ENCODE measurements at regions not wholly inside any gene's neighbourhood (a gene's known extent, or its start where the extent isn't known, plus 50 kb on each side); places are given as distances from the start of the nearest gene placed in this dataset.

DNA sequence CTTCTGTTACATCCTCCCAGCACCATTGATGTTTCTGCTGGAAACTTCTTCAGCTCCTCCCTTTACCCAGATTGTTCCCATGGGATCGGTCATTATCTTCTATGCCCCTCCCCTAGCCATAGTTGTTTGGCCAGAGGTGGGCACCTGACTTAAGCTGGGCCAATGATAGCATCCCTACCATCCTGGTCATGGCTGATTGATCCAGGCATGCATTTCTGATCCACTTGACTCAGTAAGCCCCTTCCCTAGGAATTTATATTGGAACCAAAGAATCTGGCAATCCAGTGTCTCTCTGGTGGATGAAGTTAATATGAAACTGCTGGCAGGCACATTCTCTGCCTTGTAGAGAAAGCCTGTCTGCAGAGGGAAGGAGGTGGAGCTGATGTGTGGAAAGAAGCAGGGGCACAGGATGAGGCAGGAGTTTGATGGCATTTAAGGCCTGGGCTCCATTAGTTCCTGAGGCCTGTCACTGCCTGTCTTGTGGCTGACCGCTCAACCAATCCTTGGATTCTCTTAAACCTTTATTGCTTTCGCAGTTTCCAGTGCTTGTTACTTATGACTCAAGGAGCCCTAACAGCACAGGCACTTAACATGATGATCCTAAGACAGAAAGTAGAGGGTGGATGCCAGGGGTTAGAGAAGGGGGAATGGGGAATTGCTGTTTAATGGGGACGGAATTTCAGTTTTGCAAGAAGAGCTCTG lies 152.4 kb downstream of the ABCC12 start:
- no peak for DNase-seq

DNA sequence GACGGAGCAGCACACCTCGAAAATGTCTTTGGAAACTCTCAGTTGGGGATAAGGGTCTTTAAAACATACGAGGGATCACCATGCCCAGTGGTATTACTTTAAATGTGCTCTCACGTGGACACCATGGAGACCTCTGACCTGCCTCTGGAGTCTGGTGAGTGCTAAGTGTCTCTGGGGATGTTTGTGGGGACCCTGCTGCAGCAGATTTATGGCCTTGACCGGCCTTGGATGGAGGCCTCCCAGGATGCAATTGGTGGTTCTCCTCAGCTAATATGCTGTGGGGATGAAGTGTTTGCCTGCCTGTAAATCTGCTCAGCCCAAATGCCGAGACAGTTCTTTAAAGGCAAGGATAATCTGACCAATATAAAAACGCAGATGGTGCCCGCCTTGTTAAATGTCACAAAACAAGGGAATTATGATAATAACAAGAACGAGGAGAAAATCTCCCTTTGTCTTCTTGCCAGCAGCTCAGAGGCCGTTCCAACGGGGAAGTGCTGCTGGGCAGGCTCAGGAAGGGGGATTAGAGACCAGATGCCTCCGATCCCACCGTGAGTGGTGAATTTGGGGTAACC lies 154.4 kb downstream of the ABCC12 start:
- no peak for DNase-seq
- no peaks in the 10 kb centered on the region for H3K27me3 Mint-ChIP-seq (ENCODE audit: unreplicated experiment)
- peaks cover 2% of the 10 kb centered on the region for H3K36me3 Mint-ChIP-seq (ENCODE audit: unreplicated experiment)

More for the DNA sequence above, 152.4 kb downstream of the ABCC12 start:
- Mint-ChIP-seq H3K36me3 (ENCODE audit: unreplicated experiment) (peaks cover 4% of the 10 kb centered on the region), H3K27ac (ENCODE audit: unreplicated experiment) (no peak overlapping the region), H3K4me3 (ENCODE audit: unreplicated experiment) (no peak overlapping the region), H3K27me3 (ENCODE audit: unreplicated experiment) (no peaks in the 10 kb centered on the region), H3K4me1 (ENCODE audit: low read depth, unreplicated experiment) (no peaks in the 10 kb centered on the region), H3K9me3 (ENCODE audit: unreplicated experiment) (peaks cover 2% of the 10 kb centered on the region)
- TF ChIP-seq, protein P1, sequence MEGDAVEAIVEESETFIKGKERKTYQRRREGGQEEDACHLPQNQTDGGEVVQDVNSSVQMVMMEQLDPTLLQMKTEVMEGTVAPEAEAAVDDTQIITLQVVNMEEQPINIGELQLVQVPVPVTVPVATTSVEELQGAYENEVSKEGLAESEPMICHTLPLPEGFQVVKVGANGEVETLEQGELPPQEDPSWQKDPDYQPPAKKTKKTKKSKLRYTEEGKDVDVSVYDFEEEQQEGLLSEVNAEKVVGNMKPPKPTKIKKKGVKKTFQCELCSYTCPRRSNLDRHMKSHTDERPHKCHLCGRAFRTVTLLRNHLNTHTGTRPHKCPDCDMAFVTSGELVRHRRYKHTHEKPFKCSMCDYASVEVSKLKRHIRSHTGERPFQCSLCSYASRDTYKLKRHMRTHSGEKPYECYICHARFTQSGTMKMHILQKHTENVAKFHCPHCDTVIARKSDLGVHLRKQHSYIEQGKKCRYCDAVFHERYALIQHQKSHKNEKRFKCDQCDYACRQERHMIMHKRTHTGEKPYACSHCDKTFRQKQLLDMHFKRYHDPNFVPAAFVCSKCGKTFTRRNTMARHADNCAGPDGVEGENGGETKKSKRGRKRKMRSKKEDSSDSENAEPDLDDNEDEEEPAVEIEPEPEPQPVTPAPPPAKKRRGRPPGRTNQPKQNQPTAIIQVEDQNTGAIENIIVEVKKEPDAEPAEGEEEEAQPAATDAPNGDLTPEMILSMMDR (IDR thresholded peaks at IDR 0.05; ENCODE audit: partially characterized antibody, unreplicated experiment): no peak

DNA sequence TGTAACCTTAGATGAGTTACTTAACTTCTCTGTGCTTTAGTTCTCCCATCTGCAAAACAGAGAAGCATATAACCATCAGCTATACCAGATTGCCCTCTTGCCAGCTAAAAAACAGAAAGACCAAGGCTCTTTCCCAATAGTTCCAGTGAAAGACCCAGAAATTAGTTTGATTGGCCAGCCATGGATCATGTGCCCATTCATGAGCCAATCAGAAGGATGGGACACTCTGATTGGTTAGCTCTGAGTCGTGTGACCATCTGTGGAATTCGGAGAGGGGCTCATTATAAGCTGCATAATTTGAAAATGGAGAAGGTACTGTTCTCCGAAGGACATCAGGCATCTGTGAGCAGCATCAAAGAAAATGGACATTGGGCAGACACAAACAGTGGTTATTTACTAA lies 155.2 kb downstream of the ABCC12 start:
- TF ChIP-seq, protein P1 (IDR thresholded peaks at IDR 0.05; ENCODE audit: partially characterized antibody, unreplicated experiment): no peak
- DNase-seq: no peak
- H3K27ac Mint-ChIP-seq (ENCODE audit: unreplicated experiment): no peak overlapping the region
- H3K9me3 Mint-ChIP-seq (ENCODE audit: unreplicated experiment): peaks cover 2% of the 10 kb centered on the region
- H3K27me3 Mint-ChIP-seq (ENCODE audit: unreplicated experiment): no peaks in the 10 kb centered on the region
- H3K4me3 Mint-ChIP-seq (ENCODE audit: unreplicated experiment): no peak overlapping the region
- no peaks in the 10 kb centered on the region for H3K36me3 Mint-ChIP-seq (ENCODE audit: unreplicated experiment)
- no peaks in the 10 kb centered on the region for H3K4me1 Mint-ChIP-seq (ENCODE audit: low read depth, unreplicated experiment)

More for the DNA sequence above, 154.4 kb downstream of the ABCC12 start:
- TF ChIP-seq, protein P1 (IDR thresholded peaks at IDR 0.05; ENCODE audit: partially characterized antibody, unreplicated experiment): no peak
- Mint-ChIP-seq H3K4me3 (ENCODE audit: unreplicated experiment) (no peak overlapping the region), H3K27ac (ENCODE audit: unreplicated experiment) (no peak overlapping the region), H3K4me1 (ENCODE audit: low read depth, unreplicated experiment) (no peaks in the 10 kb centered on the region), H3K9me3 (ENCODE audit: unreplicated experiment) (peaks cover 2% of the 10 kb centered on the region)

DNA sequence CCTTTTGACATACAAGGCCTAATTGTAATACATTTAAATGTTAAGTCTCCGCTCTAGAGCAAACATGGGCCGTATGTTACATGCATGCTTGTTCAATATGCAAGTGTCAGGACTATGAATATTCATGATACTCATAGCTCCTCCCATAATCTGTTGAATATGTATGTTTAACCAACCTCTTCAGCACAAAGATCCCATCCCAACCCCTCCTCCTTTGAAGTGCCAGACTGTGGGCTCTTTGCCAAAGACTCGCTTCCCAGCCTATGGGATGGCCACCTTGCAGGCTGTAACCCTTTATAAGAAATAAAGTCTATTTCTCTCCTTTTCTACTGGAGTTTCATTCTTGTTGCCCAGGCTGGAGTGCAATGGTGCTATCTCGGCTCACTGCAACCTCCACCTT lies 156.2 kb downstream of the ABCC12 start:
- no peak overlapping the region for H3K27ac Mint-ChIP-seq (ENCODE audit: unreplicated experiment)
- no peak for DNase-seq
- TF ChIP-seq, protein P1 (IDR thresholded peaks at IDR 0.05; ENCODE audit: partially characterized antibody, unreplicated experiment): no peak
- no peak overlapping the region for H3K4me3 Mint-ChIP-seq (ENCODE audit: unreplicated experiment)
- H3K36me3 Mint-ChIP-seq (ENCODE audit: unreplicated experiment): no peaks in the 10 kb centered on the region
- H3K9me3 Mint-ChIP-seq (ENCODE audit: unreplicated experiment): peaks cover 2% of the 10 kb centered on the region
- H3K27me3 Mint-ChIP-seq (ENCODE audit: unreplicated experiment): no peaks in the 10 kb centered on the region
- no peaks in the 10 kb centered on the region for H3K4me1 Mint-ChIP-seq (ENCODE audit: low read depth, unreplicated experiment)

DNA sequence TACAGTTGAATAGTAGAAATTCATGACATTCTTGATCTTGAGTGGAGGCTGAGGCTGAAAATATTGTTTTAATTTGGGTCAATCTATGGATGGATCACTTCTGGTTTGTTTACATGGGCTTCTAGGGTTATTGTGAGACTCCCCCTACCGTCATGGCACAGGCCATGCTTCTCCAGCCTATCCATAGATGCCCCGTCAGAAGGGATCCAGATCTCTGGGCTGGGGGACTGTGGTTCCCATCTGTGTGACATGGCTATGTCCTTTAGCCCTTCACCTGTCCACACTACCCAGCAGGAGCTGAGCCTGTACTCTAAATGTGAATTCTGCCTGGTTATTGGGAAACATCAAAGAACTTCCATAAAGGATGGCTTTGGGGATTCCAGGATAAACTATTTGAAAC lies 160.4 kb downstream of the ABCC12 start:
- no peaks in the 10 kb centered on the region for H3K27me3 Mint-ChIP-seq (ENCODE audit: unreplicated experiment)
- DNase-seq: no peak

More for the DNA sequence above, 160.4 kb downstream of the ABCC12 start:
- no peak overlapping the region for H3K27ac Mint-ChIP-seq (ENCODE audit: unreplicated experiment)
- H3K9me3 Mint-ChIP-seq (ENCODE audit: unreplicated experiment): peaks cover 2% of the 10 kb centered on the region
- H3K4me1 Mint-ChIP-seq (ENCODE audit: low read depth, unreplicated experiment): no peaks in the 10 kb centered on the region
- no peak overlapping the region for H3K4me3 Mint-ChIP-seq (ENCODE audit: unreplicated experiment)
- no peaks in the 10 kb centered on the region for H3K36me3 Mint-ChIP-seq (ENCODE audit: unreplicated experiment)
- TF ChIP-seq, protein P1 (IDR thresholded peaks at IDR 0.05; ENCODE audit: partially characterized antibody, unreplicated experiment): no peak

Data from glutamatergic neuron (in vitro differentiated cells).